Rectal smooth muscle tissue (tissue), 1 donor: ENCODE measurements at regions not wholly inside any gene's neighbourhood (a gene's known extent, or its start where the extent isn't known, plus 50 kb on each side); places are given as distances from the start of the nearest gene placed in this dataset.
"Not testable (repeated sequence)": the region's sequence is repeated elsewhere in the genome, so short reads cannot be mapped to it uniquely, and the experiment has no call there.

Experiments
- H3K27ac ChIP-seq: one replicate; pipeline ENCODE4 v1.7.0; 2013; ENCODE audit warnings: low read depth, low read length, inconsistent platforms
- H3K27me3 ChIP-seq: one replicate; pipeline ENCODE4 v1.7.0; 2013; ENCODE audit warnings: low read length; ENCODE audit not compliant: control insufficient read depth, insufficient read depth
- H3K36me3 ChIP-seq: one replicate; pipeline ENCODE4 v1.7.0; 2013; ENCODE audit warnings: low read length; ENCODE audit not compliant: control insufficient read depth, insufficient read depth
- H3K4me1 ChIP-seq: one replicate; pipeline ENCODE4 v1.7.0; 2013; ENCODE audit warnings: low read length; ENCODE audit not compliant: control insufficient read depth, insufficient read depth
- H3K4me3 ChIP-seq: one replicate; pipeline ENCODE4 v1.7.0; 2013; ENCODE audit warnings: low read length
- H3K9ac ChIP-seq: one replicate; pipeline ENCODE4 v1.7.0; 2013; ENCODE audit warnings: low read length

GRCh38 chr3:102353148-102353547, 81.7 kb upstream of the ZPLD1 start:
- Histone ChIP-seq H3K4me1 (no peaks in the 10 kb centered on the region), H3K9ac (no peak overlapping the region), H3K36me3 (no peaks in the 10 kb centered on the region), H3K4me3 (no peak overlapping the region), H3K27ac (no peak overlapping the region), H3K27me3 (no peaks in the 10 kb centered on the region)

- H3K36me3 ChIP-seq: no peaks in the 10 kb centered on the region
- no peak overlapping the region for H3K9ac ChIP-seq
- H3K4me3 ChIP-seq: no peak overlapping the region
- no peaks in the 10 kb centered on the region for H3K27me3 ChIP-seq
- no peaks in the 10 kb centered on the region for H3K4me1 ChIP-seq
- H3K27ac ChIP-seq: no peak overlapping the region
Observed at GRCh38 chr3:102353805-102354204, 81.0 kb upstream of the ZPLD1 start.

- Histone ChIP-seq H3K27ac (no peak overlapping the region), H3K9ac (no peak overlapping the region), H3K27me3 (no peaks in the 10 kb centered on the region), H3K4me1 (no peaks in the 10 kb centered on the region), H3K4me3 (no peak overlapping the region), H3K36me3 (no peaks in the 10 kb centered on the region)
Observed at GRCh38 chr3:102354818-102355515, 79.8 kb upstream of the ZPLD1 start.

DNA sequence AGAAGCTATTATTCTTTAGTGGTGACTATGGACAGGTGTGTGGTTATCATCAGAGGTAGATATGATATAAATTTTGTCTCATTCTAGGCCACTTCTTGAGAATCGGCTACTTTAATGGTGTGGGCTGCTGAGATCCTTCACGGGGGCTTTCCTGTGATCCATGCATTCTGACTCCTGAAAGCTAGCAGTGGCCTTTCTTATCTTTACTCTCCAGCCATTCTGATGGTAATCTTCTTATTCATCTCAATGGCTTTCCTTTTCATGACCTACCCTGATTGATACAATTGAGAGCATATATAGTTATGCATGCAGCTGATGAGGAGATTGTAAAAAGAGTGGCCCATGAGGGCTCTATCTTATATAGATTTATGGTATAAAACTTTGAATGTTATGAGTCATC, 78.3 kb upstream of the ZPLD1 start:
- no peak overlapping the region for H3K4me3 ChIP-seq
- no peaks in the 10 kb centered on the region for H3K27me3 ChIP-seq
- no peak overlapping the region for H3K27ac ChIP-seq
- H3K9ac ChIP-seq: no peak overlapping the region
- no peaks in the 10 kb centered on the region for H3K4me1 ChIP-seq
- H3K36me3 ChIP-seq: no peaks in the 10 kb centered on the region

DNA sequence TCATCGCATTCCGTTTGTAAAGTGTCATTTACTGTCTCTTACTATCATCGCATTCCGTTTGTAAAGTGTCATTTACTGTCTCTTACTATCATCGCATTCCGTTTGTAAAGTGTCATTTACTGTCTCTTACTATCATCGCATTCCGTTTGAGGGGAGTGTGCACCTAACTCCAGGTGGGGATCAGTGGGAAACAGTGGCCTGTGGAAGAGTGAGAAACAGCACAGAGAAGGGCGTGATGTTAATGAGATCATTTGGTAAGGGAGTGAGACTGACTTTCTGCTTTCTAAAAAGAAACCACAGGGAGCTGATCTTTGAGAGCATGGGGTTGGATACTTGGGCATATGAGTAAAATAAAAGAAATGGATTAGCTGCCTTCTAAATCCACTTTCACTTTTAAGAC, 77.5 kb upstream of the ZPLD1 start:
- not testable (repeated sequence) for H3K9ac ChIP-seq, H3K27ac ChIP-seq, H3K4me3 ChIP-seq, H3K4me1 ChIP-seq, H3K36me3 ChIP-seq, H3K27me3 ChIP-seq

GRCh38 chr3:102360183-102360860, 74.5 kb upstream of the ZPLD1 start:
- no peaks in the 10 kb centered on the region for H3K27me3 ChIP-seq
- H3K27ac ChIP-seq: no peak overlapping the region

DNA sequence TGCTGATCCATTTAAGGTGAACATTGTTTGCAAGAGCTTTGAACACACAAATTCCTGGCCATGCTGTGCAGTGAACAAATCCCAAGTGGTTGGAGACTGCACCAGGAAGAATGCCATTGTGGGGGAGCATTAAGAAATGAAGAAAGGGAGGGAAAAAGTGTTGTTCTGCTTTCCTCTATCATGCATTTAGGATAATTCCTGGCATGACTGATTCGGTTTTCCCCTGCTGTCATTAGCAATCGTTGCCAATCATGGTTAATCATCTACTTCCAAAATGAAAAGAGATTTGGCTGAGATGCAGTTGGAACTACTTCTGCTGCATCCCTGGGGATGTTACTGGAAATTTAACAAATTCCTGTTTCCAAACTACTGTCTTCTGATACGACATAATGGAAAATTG, 73.7 kb upstream of the ZPLD1 start:
- H3K4me1 ChIP-seq: no peaks in the 10 kb centered on the region
- H3K27ac ChIP-seq: no peak overlapping the region
- no peak overlapping the region for H3K9ac ChIP-seq
- no peak overlapping the region for H3K4me3 ChIP-seq
- H3K36me3 ChIP-seq: no peaks in the 10 kb centered on the region
- no peaks in the 10 kb centered on the region for H3K27me3 ChIP-seq

More at GRCh38 chr3:102360183-102360860, 74.5 kb upstream of the ZPLD1 start:
- Histone ChIP-seq H3K9ac (no peak overlapping the region), H3K4me1 (no peaks in the 10 kb centered on the region), H3K36me3 (no peaks in the 10 kb centered on the region), H3K4me3 (no peak overlapping the region)

GRCh38 chr3:102366116-102366515, 68.7 kb upstream of the ZPLD1 start:
- not testable (repeated sequence) for H3K9ac ChIP-seq, H3K4me3 ChIP-seq, H3K27me3 ChIP-seq, H3K36me3 ChIP-seq, H3K4me1 ChIP-seq, H3K27ac ChIP-seq

DNA sequence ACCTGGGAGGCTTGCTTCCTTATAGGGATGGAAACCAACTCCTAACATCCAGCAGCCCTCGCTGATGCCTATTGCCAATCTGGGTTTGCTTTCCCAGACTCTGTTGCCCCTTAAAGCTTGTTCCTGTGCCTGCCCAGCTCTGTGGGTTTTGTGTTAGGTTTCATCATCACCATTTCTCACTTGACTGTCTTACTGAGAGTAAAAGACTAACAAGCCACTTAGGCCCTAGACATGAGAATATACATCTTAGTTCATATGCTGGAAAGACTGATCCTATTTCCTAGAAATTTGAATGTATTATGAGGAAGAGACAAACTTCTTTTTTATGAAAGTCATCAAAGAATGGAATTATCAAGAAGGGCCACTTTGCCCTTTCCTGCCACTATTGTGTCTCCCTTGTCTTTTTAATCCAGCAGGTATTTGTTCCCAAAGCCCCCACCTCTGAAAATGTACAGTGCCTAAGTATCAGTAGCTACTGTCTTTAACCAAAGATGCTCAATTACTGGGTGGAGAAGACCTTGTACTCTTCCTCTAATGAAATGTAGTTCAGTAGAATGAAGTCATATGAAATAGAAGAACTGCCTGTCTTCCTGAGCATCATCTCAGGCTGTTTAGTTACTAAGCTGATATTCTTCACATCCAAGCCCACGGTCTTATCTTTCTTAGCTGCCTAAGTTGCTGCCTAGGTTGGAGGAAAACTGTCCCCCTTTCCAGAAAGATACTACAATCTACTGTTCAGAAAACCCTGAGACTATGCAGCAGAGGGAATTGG, 59.8 kb upstream of the ZPLD1 start:
- Histone ChIP-seq H3K9ac (no peak overlapping the region), H3K4me1 (no peaks in the 10 kb centered on the region), H3K27ac (no peak overlapping the region), H3K4me3 (no peak overlapping the region), H3K36me3 (no peaks in the 10 kb centered on the region), H3K27me3 (no peaks in the 10 kb centered on the region)

DNA sequence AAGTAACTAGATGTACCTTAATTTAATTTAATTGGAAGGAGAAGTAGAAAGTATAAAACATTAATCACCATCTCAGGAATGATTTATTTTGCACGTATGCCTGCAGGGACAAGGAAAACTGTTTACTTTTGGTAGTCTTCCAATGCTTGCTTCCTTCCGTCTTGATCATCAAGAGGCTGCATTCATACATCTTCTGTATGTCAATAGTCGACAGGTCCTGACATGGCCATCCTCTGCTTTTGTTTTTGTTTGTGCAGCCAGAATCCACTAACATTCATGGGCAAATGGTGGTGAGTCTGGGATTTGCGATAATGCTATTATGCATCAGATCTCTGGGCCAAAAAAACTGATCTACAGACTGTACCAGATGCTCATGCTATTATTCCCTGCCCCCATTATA, 56.6 kb upstream of the ZPLD1 start:
- Histone ChIP-seq H3K36me3 (no peaks in the 10 kb centered on the region), H3K4me1 (no peaks in the 10 kb centered on the region), H3K27ac (no peak overlapping the region), H3K9ac (no peak overlapping the region), H3K27me3 (no peaks in the 10 kb centered on the region), H3K4me3 (no peak overlapping the region)

DNA sequence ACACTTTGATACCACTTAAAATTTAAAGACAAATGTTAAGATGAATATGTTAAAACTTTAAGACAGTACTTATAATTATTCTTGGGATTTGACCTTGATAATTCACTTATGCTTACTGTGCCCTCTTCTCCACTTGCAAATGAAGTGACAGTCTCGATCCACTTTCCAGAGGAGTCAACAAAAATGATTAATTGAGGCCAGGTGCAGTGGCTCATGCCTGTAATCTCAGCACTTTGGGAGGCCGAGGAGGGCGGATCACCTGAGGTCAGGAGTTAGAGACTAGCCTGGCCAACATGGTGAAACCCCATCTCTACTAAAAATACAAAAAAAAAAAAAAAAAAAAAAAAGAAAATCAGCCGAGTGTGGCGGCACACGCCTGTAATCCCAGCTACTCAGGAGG, 52.6 kb upstream of the ZPLD1 start:
- not testable (repeated sequence) for H3K4me3 ChIP-seq, H3K9ac ChIP-seq, H3K27ac ChIP-seq, H3K36me3 ChIP-seq, H3K4me1 ChIP-seq, H3K27me3 ChIP-seq
